Activated naive CD4-positive, alpha-beta T cell treated with anti-CD3 and anti-CD28 coated beads for 36 hours (primary cell): ENCODE measurements at regions not wholly inside any gene's neighbourhood (a gene's known extent, or its start where the extent isn't known, plus 50 kb on each side); places are given as distances from the start of the nearest gene placed in this dataset.

Experiments used
- CTCF ChIA-PET: fragments of 350-600 bp; sonication (Branson Sonifier 250); formaldehyde crosslinking; loops from one replicate; lab custom pipeline; 2021; ENCODE audit warnings: antibody characterized with exemption; lab: Charles Lee
- DNase-seq: peaks from one replicate; pipeline ENCODE4 v3.0.0-alpha.2; 2020
- H3K27ac Mint-ChIP-seq: one replicate; pipeline ENCODE4 v1.8.0; 2021; ENCODE audit warnings: mild to moderate bottlenecking, mixed read lengths
- H3K27me3 Mint-ChIP-seq: one replicate; pipeline ENCODE4 v1.8.0; 2021; ENCODE audit warnings: low read depth, mixed read lengths
- H3K36me3 Mint-ChIP-seq: one replicate; pipeline ENCODE4 v1.8.0; 2021; ENCODE audit warnings: low read depth, mixed read lengths
- H3K4me1 Mint-ChIP-seq: one replicate; pipeline ENCODE4 v1.8.0; 2021; ENCODE audit warnings: low read depth, mixed read lengths
- H3K4me3 Mint-ChIP-seq: one replicate; pipeline ENCODE4 v1.8.0; 2021; ENCODE audit warnings: mild to moderate bottlenecking, moderate library complexity, mixed read lengths
- H3K9me3 Mint-ChIP-seq: one replicate; pipeline ENCODE4 v1.8.0; 2021; ENCODE audit warnings: mixed read lengths
- intact Hi-C: fragments of 100-400 bp; cut with micrococcal nuclease; formaldehyde crosslinking; loops from one replicate; pipeline ENCODE4 v1.15.1; 2023

DNA sequence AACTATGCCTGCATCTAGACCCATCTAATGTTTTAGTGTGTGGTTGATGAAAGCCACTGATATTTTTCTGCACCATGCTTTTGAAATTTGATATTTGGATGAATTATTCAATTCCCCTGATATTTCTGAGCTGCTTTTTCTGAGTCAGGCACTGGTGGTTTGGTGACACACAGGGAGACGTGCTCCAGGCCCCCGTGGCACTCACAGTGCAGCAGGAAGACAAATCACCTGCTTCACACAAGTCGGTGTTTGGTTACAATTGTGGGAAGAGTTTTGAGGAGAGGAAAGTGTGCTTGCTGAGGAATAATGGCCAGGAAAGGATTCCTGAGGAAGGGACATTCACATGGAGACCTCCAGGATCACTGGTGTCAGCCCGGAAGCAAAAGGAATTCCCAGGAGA, 179.7 kb downstream of the ACKR3 start:
- intact Hi-C loops: no loop called here
- no peak for DNase-seq
- Mint-ChIP-seq H3K4me1 (no peaks in the 10 kb centered on the region), H3K27ac (no peak overlapping the region), H3K4me3 (no peak overlapping the region), H3K27me3 (no peaks in the 10 kb centered on the region), H3K36me3 (no peaks in the 10 kb centered on the region), H3K9me3 (no peaks in the 10 kb centered on the region)
- CTCF ChIA-PET: no interaction called here

DNA sequence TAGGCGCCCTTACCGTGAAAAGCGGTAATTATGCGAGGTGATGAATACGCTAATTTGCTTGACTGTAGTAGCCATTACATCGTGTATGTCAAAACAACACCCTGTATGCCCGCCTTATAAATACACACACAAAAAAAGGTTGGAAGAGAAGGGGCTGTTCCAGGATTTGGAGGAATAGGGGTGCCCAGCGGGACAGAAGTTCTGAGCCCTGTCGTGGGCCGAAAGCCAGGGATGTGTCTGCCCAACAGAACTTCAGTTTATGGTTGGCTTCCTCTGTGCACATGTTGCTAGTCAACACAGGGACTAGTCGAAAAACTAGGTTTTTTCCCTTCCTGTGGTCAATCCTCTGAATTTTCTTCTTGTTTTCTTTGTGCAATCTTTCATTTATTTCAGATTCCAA, 182.5 kb downstream of the ACKR3 start:
- Mint-ChIP-seq H3K4me3 (no peak overlapping the region), H3K36me3 (no peaks in the 10 kb centered on the region), H3K4me1 (no peaks in the 10 kb centered on the region), H3K27me3 (no peaks in the 10 kb centered on the region), H3K27ac (no peak overlapping the region), H3K9me3 (no peaks in the 10 kb centered on the region)
- DNase-seq: no peak
- CTCF ChIA-PET: interaction anchor here (0.6 kb wide), 1 partner anchor 123 kb away, joined by 3 read pairs; no protein-coding TSS in a partner anchor
- intact Hi-C loops: no loop called here

DNA sequence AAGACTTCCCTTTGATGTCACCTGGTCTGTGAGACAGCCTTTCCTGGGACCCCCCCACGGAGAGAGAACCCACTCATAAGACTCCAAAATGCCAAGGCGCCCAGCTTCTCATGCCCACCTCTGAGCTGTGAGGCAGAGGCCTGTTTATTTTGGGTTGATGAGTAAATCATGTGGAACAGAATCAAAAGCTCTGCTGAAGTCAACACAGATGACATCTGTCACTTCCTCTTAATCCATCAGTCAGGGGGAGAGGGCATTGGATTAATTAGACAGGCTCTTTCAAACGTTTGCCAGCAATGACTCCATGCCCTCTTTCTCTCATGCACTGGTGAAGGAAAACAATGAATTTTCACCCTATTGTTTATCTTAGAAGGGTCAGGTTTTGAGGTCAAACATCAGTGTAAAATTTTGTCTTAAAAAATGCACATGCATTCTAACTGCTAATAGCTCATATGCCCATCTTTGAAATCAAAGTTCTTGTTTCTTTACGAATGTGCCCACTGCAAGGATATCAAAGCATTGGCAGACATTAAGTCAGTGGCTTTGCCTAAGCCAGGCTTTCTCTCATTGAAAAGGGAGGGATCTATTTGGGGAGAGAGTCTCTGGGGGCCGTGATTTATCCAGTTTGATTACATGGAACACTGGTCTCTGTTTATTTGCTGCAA, 184.1 kb downstream of the ACKR3 start:
- H3K9me3 Mint-ChIP-seq: no peaks in the 10 kb centered on the region
- no peaks in the 10 kb centered on the region for H3K36me3 Mint-ChIP-seq
- H3K4me1 Mint-ChIP-seq: no peaks in the 10 kb centered on the region
- no peak for DNase-seq
- intact Hi-C loops: no loop called here
- CTCF ChIA-PET: interaction anchor here (0.6 kb wide), 1 partner anchor 62 kb away, joined by 6 read pairs; no protein-coding TSS in a partner anchor
- no peaks in the 10 kb centered on the region for H3K27me3 Mint-ChIP-seq
- no peak overlapping the region for H3K4me3 Mint-ChIP-seq
- H3K27ac Mint-ChIP-seq: no peak overlapping the region

DNA sequence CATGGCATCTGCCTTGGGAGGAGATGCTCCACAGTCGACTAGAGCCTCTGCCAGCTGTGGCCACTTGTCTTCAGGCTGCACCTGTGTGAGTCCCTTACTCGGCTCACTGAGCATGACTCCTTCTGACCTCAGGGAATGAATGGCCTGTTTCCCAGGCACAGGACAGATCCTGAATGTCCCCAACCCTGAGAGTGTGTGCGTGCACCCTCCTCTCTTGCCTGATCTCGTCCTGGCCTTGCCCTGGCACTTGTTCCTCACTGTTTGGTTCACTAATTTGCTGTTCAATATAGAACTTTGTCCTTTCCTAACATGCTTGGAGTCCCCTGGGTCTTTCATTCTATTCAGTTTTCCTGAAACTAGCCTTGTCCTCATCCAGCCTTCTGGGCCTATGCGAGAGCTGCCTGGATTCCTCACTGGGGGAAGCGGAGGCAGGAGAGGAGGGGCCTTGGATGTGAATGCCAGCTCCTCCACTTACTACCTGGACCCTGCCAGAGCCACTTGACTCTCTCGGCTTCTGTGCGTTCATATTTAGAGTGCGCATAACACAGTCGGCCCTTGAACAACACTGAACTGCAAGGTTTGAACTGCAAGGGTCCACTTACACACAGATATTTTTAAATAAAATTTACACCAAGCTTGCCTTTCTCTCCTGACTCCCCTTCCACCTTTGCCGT, 184.8 kb downstream of the ACKR3 start:
- no peaks in the 10 kb centered on the region for H3K27me3 Mint-ChIP-seq
- CTCF ChIA-PET: interaction anchor here (0.6 kb wide), 1 partner anchor 63 kb away, joined by 6 read pairs; no protein-coding TSS in a partner anchor
- no peak overlapping the region for H3K27ac Mint-ChIP-seq
- H3K4me1 Mint-ChIP-seq: no peaks in the 10 kb centered on the region
- no peak for DNase-seq
- H3K36me3 Mint-ChIP-seq: no peaks in the 10 kb centered on the region
- intact Hi-C loops: no loop called here
- no peak overlapping the region for H3K4me3 Mint-ChIP-seq
- no peaks in the 10 kb centered on the region for H3K9me3 Mint-ChIP-seq

DNA sequence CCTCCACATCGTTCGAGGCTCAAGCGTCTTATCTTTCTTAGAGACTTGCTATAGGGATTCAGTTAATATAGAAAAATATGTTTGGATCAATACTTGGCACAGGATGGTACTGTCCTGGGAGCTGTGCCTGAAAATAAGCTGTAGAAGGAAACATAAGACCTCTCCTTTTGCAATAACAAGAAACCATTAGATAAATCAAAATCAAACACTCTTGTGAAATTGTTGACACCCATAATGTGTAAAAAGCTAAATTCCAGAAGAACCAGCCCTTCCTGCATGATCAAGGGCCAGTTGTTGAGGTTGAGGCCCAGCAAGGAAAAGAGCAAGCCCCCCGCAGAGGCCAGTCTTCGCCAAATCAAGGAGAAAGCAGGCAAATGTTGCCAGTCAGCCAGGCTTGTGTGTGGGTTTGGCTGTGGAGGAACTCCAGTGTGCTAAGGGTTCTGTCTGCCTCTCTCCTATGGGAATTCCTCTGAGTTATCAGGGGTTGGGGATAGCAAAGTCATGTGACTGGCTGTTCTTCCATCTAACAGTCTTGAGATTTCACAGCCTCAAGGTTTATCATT, 185.7 kb downstream of the ACKR3 start:
- no peak overlapping the region for H3K4me3 Mint-ChIP-seq
- no peaks in the 10 kb centered on the region for H3K36me3 Mint-ChIP-seq
- H3K4me1 Mint-ChIP-seq: no peaks in the 10 kb centered on the region
- no peak overlapping the region for H3K27ac Mint-ChIP-seq
- H3K9me3 Mint-ChIP-seq: no peaks in the 10 kb centered on the region
- CTCF ChIA-PET: interaction anchor here (0.7 kb wide), 1 partner anchor 135 kb away, joined by 3 read pairs; no protein-coding TSS in a partner anchor
- H3K27me3 Mint-ChIP-seq: no peaks in the 10 kb centered on the region
- DNase-seq: no peak
- intact Hi-C loops: no loop called here

DNA sequence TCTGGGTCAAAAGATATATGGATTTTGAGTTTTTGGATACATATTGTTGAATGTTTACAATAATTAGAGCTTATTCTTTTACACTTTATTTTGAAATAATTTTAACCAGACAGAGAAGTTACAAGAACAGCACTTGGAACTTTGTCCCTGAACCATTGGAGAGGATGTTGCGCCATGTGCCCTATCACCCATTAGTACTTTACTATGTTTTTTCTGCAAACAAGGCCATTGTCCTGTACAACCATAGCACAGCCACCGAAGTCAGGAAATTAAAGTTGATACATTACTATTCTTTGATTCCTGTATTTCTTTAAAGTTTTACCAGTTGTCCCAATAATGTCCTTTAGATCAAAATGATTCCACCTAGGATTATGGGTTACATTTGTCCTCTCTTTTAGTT, 188.8 kb downstream of the ACKR3 start:
- H3K27me3 Mint-ChIP-seq: no peaks in the 10 kb centered on the region
- intact Hi-C loops: no loop called here
- no peak for DNase-seq
- H3K9me3 Mint-ChIP-seq: no peaks in the 10 kb centered on the region
- CTCF ChIA-PET: no interaction called here
- no peak overlapping the region for H3K4me3 Mint-ChIP-seq
- H3K4me1 Mint-ChIP-seq: no peaks in the 10 kb centered on the region
- no peak overlapping the region for H3K27ac Mint-ChIP-seq
- no peaks in the 10 kb centered on the region for H3K36me3 Mint-ChIP-seq

DNA sequence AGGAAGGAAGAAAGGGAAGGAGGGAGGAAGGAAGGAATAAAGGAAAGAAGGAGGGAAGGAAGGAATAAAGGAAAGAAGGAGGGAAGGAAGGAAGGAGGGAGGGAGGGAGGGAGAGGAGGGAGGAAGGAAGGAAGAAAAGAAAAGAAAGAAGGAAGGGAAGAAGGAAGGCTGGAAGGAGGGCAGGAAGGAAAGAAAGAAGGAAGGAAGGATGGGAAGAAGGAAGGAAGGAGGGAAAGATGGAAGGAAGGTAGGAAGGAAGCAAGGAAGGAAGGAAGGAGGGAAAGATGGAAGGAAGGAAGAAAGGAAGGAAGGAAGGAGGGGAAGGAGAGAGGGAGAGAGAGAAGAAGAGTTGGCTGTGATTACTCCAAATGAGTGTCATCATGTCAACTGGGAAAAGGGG, 190.6 kb downstream of the ACKR3 start:
- H3K4me1 Mint-ChIP-seq: no peaks in the 10 kb centered on the region
- intact Hi-C loops: no loop called here

DNA sequence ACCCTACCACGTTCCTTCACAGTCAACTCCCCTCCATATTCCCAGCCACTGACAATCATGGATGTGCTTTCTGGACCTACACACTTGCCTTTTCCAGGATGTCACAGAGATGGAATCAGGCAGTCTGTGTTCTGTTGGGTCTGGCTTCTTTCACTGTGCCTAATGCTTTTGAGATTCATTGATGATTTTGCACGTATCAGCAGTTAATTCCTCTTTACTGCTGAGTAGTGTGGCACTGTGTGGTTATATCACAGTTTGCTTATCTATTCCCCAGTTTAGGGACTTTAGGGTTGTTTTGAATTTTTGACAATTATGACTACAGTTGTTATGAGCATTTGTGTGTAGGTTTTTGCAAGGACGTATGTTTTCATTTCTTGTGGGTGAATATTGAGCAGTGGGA, 191.7 kb downstream of the ACKR3 start:
- intact Hi-C loops: no loop called here
- CTCF ChIA-PET: no interaction called here
- H3K27me3 Mint-ChIP-seq: peaks cover 2% of the 10 kb centered on the region
- no peak overlapping the region for H3K4me3 Mint-ChIP-seq
- no peaks in the 10 kb centered on the region for H3K9me3 Mint-ChIP-seq
- H3K27ac Mint-ChIP-seq: no peak overlapping the region
- no peaks in the 10 kb centered on the region for H3K36me3 Mint-ChIP-seq
- H3K4me1 Mint-ChIP-seq: no peaks in the 10 kb centered on the region
- no peak for DNase-seq

More for the DNA sequence above, 190.6 kb downstream of the ACKR3 start:
- DNase-seq: no peak
- Mint-ChIP-seq H3K4me3 (no peak overlapping the region), H3K36me3 (no peaks in the 10 kb centered on the region), H3K27me3 (peaks cover 2% of the 10 kb centered on the region), H3K9me3 (no peaks in the 10 kb centered on the region), H3K27ac (no peak overlapping the region)
- CTCF ChIA-PET: no interaction called here

DNA sequence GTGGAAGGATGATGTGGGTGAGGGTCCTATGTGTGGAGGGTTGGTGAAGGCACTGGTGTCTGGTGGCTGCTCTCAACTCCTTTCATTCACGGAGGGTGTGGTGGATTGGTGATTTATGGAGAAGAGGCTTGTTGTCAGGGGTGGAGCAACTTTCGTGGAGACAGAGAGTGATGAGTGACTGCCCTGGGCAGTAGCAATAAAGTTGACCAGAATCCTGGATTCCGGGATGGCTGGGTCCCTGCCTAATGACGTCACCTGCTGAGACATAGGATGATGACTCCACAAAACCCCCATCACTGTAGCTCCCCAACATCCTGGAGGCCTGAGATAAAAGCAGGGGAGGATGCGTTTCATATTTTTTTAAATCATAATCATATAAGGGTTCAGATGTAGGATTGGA, 193.0 kb downstream of the ACKR3 start:
- Mint-ChIP-seq H3K4me1 (no peaks in the 10 kb centered on the region), H3K4me3 (no peak overlapping the region), H3K36me3 (no peaks in the 10 kb centered on the region), H3K27me3 (peaks cover 2% of the 10 kb centered on the region), H3K27ac (no peak overlapping the region), H3K9me3 (no peaks in the 10 kb centered on the region)
- DNase-seq: no peak
- CTCF ChIA-PET: no interaction called here
- intact Hi-C loops: no loop called here

DNA sequence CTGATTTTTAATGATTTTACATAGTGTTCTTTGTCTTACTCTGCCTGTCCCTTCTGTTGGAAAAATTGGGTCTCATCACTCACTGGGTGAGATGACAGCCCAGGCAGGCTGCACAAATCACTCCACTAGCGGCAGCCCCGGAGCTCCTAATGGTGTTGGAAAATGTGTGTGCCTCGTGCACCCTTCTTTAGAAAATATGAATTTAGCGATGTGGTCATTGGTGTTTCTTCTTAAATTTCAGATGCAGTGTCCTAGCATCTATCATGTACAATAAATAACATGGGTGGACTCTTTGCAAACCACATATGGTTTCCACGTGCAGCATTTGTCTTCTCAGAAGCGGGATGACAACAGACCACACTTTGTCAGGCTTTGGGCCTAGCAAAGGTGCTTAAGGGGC, 194.2 kb downstream of the ACKR3 start:
- Mint-ChIP-seq H3K27ac (no peak overlapping the region), H3K27me3 (peaks cover 2% of the 10 kb centered on the region), H3K36me3 (no peaks in the 10 kb centered on the region), H3K4me1 (no peaks in the 10 kb centered on the region), H3K4me3 (no peak overlapping the region), H3K9me3 (no peaks in the 10 kb centered on the region)
- intact Hi-C loops: no loop called here
- CTCF ChIA-PET: no interaction called here
- no peak for DNase-seq

DNA sequence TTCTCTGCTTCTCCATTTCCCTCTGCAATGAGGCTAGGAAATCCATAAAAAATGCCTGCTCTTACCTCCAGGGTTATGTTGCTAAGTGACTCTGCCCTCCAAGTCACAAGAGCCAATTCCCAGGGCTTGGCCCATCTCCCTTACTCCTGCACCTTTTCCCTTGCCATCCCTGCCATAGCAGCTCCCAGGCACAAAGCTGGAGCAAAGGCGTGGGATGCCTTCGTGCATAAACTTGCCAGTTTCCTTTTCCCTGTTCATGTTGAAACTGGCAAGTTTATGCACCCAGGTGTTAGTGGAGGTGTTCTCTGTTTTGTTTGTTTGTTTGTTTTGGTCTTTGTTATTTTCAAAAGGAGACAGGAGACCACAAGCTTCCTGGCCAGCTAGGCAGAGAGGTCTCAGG, 195.1 kb downstream of the ACKR3 start:
- H3K27me3 Mint-ChIP-seq: peaks cover 2% of the 10 kb centered on the region
- CTCF ChIA-PET: no interaction called here
- H3K4me1 Mint-ChIP-seq: no peaks in the 10 kb centered on the region
- no peaks in the 10 kb centered on the region for H3K36me3 Mint-ChIP-seq
- no peak for DNase-seq
- no peak overlapping the region for H3K4me3 Mint-ChIP-seq
- intact Hi-C loops: no loop called here
- no peaks in the 10 kb centered on the region for H3K9me3 Mint-ChIP-seq
- no peak overlapping the region for H3K27ac Mint-ChIP-seq

DNA sequence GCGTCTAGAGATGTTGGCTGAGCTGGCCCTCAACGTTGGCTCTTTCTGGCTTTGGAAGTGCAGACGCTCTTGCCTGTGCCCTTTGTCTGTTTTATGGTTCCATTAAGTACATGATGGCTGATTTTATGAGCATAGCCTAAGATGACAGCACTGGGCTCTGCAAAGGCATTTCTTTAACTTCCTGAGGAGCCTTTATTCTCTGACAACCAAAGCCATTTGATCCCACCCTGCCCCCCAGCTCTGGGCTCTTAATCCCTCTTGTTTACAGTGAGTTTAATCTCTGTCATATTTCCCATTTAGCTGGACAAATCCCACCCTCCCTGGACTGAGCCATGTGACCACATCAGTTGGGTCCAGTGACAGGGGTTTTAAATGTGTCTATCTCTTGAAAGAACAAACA, 195.9 kb downstream of the ACKR3 start:
- no peak overlapping the region for H3K27ac Mint-ChIP-seq
- intact Hi-C loops: no loop called here
- H3K27me3 Mint-ChIP-seq: peaks cover 2% of the 10 kb centered on the region
- CTCF ChIA-PET: no interaction called here
- no peak overlapping the region for H3K4me3 Mint-ChIP-seq
- no peak for DNase-seq
- no peaks in the 10 kb centered on the region for H3K9me3 Mint-ChIP-seq
- H3K36me3 Mint-ChIP-seq: no peaks in the 10 kb centered on the region
- H3K4me1 Mint-ChIP-seq: no peaks in the 10 kb centered on the region

DNA sequence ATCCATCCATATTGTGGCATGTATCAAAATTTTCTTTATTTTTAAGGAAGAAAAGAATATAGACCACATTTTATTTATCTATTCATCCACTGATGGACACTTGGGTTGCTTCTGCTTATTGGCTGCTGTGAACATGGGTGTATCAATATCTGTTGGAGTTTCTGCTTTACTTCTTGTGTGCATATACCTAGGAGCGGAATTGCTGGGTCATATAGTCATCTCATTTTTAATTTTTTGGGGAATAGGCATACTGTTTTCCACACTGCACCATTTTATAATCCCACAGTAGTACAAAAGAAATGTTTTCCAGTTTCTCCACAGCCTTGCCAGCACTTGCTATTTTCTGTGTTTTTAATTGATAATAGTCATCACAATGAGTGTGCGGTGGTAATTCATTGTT, 197.2 kb downstream of the ACKR3 start:
- no peak overlapping the region for H3K4me3 Mint-ChIP-seq
- no peak overlapping the region for H3K27ac Mint-ChIP-seq
- intact Hi-C loops: no loop called here
- CTCF ChIA-PET: no interaction called here
- no peak for DNase-seq
- H3K36me3 Mint-ChIP-seq: no peaks in the 10 kb centered on the region
- no peaks in the 10 kb centered on the region for H3K9me3 Mint-ChIP-seq
- no peaks in the 10 kb centered on the region for H3K4me1 Mint-ChIP-seq
- peaks cover 2% of the 10 kb centered on the region for H3K27me3 Mint-ChIP-seq
